OCI-LY1 (cell line): ENCODE measurements at regions not wholly inside any gene's neighbourhood (a gene's known extent, or its start where the extent isn't known, plus 50 kb on each side); places are given as distances from the start of the nearest gene placed in this dataset.

Source experiments
- EZH2 ChIP-seq: fragments of 200-600 bp; sonication (generic), shearing (Covaris generic); IDR thresholded peaks from 2 replicates; pipeline ENCODE4 v1.8.0; 2017; ENCODE audit warnings: borderline replicate concordance, mixed run types, mild to moderate bottlenecking, antibody characterized with exemption, low read length, moderate library complexity, mixed read lengths
- TF ChIP-seq, protein P1 (sequence below): fragments of 200-600 bp; sonication (generic), shearing (Covaris generic); IDR thresholded peaks from 2 replicates; pipeline ENCODE4 v1.5.1; 2017; ENCODE audit warnings: mild to moderate bottlenecking, antibody characterized with exemption, low read length, moderate library complexity, mixed read lengths

DNA sequence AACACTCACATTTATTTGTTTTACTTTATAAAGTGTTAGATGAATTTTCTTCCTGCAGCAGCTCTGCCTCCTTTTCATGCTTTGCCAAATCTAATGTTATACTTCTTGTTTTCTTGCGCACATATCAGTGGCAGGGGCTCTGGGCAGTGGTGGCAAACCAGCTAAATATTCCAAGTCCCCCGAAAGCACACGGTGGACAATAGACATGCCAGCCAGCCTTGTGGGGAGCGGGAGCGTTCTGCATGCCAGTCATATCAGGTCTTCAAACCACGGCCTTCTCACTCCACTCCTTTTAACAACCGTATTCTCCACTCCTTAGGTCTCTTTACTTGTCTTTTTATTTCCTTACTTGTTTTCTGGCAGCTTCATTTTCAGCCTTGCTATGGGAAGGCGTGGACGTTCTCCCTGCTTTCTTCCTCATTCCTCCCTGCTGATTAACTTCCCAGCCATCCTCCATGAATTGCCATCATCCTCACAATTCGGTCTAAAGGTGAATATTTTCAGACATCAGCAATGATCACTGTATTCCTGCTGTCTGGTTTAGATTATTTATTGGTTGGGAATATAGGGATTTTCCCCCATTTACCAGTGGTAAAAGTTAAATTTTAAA, 77.1 kb upstream of the WASF3 start:
- TF ChIP-seq, protein P1, sequence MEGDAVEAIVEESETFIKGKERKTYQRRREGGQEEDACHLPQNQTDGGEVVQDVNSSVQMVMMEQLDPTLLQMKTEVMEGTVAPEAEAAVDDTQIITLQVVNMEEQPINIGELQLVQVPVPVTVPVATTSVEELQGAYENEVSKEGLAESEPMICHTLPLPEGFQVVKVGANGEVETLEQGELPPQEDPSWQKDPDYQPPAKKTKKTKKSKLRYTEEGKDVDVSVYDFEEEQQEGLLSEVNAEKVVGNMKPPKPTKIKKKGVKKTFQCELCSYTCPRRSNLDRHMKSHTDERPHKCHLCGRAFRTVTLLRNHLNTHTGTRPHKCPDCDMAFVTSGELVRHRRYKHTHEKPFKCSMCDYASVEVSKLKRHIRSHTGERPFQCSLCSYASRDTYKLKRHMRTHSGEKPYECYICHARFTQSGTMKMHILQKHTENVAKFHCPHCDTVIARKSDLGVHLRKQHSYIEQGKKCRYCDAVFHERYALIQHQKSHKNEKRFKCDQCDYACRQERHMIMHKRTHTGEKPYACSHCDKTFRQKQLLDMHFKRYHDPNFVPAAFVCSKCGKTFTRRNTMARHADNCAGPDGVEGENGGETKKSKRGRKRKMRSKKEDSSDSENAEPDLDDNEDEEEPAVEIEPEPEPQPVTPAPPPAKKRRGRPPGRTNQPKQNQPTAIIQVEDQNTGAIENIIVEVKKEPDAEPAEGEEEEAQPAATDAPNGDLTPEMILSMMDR = no peak
- TF ChIP-seq EZH2 = no peak
